ENCODE measurements at regions not wholly inside any gene's neighbourhood (a gene's known extent, or its start where the extent isn't known, plus 50 kb on each side); places are given as distances from the start of the nearest gene placed in this dataset.
A peak's percentile ranks its signal among the peaks of the same experiment; 100 is the strongest.
"Not testable (repeated sequence)": the region's sequence is repeated elsewhere in the genome, so short reads cannot be mapped to it uniquely, and the experiment has no call there.

DNA sequence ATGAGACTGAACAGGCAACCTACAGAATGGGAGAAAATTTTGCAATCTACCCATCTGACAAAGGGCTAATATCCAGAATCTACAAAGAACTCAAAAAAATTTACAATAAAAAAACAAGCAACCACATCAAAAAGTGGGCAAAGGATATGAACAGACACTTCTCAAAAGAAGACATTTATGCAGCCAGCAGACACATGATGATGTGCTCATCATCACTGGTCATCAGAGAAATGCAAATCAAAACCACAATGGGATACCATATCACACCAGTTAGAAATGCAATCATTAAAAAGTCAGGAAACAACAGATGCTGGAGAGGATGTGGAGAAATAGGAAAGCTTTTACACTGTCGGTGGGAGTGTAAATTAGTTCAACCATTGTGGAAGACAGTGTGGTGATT is 51.7 kb upstream of the PAXBP1 start:
- not testable (repeated sequence) for DNase-seq

DNA sequence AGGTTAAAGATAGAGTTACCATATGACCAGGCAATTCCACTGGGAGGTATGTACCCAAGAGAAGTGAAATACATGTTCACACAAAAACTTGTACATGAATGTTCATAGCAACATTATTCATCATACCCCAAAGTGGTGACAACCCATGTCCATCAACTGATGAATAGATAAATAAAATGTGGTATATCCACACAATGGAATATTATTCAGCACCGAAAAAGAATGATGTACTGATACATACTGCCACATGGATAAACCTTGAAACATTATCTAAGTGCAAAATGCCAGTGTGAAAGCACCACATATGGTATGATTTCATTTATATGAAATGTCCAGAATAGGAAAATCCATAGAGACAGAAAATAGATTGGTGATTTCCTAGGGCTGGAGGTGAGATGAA is 53.4 kb upstream of the PAXBP1 start:
- no peak for DNase-seq

DNA sequence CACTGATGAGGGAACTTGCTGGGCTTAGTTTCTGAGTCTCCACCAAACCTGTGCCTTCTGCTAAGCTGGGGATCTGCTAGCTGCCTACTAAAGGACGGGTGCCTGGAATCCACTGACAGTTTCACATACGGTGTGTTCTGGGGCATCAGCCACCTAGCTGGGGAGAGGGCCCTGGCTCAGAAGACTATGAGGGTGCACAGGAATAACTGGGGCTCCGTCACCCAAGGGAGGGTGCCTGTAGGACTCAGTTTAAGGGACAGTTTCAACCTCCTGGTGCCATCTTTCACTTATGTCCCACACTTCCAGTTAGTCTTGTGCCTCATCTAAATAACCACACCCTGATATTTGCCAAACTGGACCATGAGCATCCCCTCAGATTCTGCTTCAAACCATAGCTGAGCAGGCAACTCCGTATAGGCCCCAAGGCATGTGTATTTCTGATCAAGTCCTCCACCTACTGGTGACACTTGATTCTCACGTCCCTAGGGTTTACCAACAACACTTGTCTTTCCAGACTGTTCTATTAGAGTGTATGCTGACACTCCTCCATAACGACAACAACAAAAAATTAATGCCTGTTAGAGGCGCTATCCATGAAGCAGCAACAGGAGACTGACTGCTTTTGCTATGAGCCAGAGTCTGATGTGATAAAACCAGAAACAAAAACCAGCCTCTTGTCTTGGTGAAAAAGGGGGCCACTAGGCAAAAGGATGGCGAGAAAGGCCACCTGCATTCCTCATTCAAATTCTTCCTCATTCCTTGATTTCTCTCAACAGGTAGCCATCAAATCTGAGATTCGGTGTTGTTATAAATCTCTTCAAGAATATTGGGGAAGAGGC is 55.0 kb upstream of the PAXBP1 start:
- DNase-seq, result peak; percentile 43 to 45

DNA sequence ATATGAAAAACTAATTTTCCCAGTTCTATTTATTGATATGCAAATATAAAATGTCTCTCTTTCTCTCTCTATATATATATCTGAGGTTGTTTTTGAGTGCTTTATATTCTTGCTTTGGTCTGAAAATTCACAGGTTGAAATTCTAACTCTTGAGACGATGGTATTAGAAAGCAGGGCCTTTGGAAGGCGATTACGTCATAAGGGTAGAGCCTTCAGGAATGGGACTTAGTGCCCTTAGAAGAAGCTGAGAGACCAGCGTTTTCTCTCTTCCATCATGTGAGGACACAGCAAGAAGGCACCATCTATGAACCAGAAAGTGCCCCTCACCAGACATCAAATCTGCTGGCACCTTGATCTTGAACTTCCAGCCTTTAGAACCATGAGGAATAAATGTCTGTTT is 57.4 kb upstream of the PAXBP1 start:
- DNase-seq, result no peak

DNA sequence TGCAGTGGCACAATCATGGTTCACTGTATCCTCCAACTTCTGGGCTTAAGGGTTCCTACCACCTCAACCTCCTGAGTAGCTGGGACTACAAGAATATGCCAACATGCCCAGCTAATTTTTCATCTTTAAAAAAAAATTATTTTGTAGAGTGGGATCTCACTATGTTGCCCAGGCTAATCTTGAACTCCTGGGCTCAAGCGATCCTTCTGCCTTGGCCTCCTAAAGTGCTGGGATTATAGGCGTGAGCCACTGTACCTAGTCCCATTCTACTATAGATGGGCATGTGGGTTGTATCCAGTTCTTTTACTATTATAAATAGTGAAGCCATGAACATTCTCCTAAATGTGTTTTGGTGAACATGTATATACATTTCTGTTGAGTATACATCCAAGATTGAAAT is 57.9 kb upstream of the PAXBP1 start:
- DNase-seq, result no peak

DNA sequence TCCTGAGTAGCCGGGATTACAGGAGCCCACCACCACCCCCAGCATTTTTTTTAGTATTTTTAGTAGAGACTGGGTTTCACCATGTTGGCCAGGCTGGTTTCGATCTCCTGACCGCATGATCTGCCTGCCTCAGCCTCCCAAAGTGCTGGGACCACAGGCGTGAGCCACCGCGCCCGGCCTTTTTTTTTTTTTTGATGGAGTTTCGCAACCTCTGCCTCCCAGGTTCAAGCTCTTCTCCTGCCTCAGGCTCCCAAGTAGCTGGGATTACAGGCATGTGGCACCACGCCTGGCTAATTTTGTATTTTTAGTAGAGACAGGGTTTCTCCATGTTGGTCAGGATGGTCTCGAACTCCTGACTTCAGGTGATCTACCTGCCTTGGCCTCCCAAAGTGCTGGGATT is 60.2 kb upstream of the PAXBP1 start:
- DNase-seq, result not testable (repeated sequence)

DNA sequence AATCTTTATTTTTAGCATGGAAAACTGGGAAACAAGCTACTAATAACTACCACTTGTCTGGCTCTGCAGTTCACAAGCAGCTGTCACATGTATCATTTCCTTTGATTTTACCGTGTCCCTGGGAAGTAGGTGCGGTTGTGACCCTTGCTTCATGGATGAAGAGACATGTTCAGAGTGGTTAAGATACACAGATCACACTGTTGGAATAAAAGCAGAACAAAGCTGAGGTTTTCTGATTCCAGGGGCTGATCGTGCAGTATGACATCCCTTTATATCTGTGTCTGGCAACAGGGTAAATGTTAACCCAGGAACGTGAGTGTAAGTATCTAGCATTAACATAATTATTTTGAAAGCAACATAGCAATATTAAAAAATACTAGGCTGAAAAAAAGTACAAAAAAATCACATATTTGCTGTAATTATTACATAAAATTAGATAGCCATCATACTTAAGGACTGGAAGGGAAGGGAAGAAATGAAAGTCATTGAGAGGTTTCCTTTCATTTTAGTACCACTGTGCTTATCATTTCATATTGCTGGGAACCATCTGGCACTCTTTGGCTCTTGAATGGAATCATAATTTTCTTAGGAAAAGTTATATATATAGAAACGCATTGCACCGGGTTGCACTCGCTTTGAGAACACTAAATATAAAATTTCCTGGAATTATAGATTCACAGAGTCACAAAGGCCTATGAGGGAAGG is 62.8 kb upstream of the PAXBP1 start:
- no peak for DNase-seq

DNA sequence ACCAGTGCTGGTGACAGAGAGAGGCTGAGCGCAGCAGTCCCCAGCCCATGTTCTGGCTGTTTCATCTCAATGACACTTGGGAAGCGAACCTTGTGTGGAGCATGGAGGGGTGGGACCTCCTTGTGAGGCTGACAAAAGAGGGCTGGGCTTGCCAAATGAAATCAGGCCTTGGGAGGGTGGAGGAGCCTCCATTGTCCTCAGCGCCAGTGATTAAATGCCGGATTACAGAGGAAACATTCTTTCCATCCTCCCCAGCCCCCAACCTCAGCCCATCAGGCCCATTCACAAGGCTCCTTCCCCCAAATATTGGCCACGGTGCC is 63.3 kb upstream of the PAXBP1 start:
- no peak for DNase-seq

DNA sequence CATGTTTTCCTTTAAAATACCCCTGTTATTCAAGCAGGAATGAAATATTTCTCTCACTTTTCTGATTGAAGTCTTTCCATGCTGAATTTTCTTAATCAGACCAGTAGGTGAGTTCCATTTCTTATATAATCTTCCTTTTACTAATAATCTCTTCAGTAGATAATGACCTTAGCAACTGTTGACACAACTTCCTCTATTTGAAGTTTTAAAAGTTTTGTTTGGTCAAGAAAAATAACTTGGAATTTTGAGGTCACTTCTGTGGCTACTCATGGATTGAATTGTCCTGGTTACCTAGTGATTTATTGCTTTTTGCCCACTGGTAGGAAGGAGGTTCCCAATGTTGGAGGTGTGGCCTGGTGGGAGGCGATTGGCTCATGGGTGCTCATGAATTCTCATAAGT is 70.6 kb upstream of the PAXBP1 start:
- DNase-seq, result no peak

DNA sequence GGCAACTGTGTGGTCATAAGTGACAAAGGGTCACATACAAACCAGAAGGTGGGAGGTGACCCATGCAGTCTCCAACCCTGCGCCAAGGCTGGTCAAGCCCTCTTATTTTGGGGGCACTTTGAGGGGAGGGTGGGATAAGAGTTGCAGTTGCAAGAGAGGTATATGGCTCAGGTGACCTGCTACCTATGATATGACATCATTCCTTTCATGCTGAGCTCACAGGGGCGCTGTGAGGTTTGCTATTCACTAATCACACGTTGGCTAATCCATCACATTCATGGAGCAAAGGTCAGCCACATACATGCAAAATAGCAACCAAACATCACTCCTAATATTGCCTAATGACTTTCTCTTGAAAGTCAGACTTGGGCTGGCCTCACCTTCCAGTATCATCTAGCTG is 72.0 kb upstream of the PAXBP1 start:
- DNase-seq, result no peak

DNA sequence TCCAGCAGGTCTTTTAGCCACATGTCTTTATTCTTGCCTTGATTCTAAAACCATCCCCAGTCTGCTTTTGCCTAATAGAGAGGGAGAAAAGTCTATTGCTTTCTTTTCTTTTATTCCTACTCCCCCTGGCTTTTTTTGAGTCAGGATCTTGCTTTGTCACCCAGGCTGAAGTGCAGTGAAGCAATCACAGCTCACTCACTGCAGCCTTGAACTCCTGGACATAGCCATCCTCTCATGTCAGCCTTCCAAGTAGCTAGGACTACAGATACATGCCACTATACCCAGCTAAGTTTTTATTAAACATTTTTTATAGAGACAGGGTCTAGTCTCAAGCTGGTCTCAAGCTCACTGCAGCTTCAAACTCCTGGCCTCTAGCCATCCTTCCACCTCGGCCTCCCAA is 72.5 kb upstream of the PAXBP1 start:
- DNase-seq, result no peak

DNA sequence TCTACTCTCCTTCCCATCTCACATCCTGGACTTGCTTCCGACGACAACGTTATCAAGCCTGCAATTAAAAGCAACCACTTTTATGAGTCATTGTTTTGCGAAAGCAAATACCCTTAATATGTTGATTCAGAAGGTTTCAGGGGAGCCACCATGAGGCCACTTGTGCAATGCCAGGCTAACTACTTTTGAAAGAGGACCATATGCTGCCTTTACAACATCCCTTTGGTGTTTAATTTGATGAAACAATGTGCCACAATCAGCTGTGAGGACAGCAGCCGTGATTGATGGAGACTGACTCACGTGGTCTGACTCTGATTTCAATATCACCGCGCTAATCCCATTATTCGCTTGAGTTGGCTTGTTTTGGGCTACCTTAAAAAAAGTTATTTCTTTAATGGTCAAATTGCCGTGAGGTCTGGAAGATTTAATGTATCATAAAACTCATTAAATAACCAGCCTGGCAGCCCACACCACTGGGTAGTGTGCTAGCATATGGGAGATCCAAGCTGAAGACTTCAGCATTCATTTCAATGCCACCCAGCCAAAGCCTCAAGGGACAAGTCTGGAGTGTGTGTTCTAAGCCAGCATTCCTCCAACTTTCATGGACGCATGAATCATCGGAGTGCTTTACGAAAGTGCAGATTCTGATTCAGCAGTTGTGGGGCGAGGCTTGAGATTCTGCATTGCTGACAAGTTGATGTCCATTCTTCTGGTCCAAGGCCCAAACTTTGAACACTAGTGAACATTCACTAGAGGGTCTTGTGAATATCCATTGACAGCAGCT is 73.3 kb upstream of the PAXBP1 start:
- no peak for DNase-seq

DNA sequence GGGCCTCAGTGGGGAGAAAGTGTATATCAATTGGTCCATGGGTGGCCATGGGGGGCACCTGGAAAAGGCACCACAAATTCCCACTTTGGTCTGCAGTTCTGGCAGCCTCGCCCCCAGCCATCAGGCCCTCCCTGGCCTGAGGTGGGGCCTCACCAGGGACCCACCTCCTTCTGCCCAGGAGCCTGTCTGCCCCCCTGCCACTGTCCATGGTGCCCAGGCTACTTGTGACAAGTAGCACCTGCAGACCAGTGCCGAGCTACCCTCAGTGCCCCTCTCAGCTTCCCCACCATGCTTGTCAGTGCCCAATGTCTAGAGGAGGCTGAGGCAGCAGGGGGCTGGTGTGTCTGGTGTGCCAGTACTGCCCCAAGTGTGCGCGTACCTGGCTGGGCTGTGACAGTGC is 87.1 kb upstream of the PAXBP1 start:
- no peak for DNase-seq

DNA sequence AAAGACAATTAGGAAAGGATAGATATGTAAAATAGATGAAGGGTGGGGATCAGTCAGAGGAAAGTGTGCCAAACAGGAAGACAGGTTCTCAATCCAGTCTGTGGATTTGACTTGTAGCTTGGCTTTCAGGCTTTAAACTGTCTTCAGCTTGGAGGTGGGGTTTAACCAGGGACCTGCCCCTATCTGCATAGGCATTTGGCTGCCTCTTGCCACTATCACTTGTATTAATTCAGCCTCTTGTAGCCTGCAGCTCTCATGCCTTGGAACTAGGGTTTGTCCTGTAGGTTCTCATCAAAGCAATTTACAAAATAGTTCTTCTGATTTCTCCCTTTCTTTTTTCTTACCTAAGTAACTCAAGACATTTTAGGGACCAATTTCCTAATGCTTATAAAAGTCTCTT is 88.8 kb upstream of the PAXBP1 start:
- no peak for DNase-seq

DNA sequence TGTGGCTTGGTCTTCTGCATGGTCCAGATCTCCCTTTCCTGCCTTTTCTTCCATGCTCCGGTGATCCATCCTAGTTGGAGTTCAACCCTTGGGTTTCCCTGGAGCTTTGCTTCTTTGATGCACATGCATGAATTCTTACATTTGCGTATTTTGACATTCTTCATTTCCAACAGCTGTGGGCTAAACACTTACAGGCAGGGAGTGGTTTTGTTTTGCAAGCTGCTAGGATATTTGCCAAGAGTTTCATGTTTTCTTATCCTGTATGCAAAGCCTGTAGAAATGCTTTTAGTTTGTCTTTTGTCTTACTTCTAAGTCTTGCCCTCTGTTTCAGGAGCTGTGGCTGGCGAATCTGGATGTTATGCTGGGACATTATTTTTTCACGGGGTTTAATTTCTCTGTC is 90.3 kb upstream of the PAXBP1 start:
- DNase-seq, result no peak

DNA sequence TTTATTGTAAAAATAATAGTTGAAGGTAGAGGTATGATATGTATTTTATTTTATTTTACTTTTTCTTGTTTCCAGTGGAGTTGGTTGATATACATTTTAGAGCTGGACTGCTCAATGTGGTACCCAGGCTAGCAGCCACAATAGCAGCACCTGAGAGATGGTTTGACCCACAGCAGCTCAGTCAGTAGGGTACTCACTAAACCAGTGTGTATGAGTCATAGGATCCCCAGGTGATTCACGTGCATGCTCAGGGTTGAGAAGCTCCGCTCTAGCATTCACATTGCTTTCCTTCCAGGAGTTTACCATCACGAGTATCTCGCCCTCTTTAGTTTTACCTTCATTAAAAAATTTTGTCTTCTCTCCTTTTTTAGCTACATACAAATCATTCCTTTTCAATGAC is 96.0 kb upstream of the PAXBP1 start:
- DNase-seq, result no peak

DNA sequence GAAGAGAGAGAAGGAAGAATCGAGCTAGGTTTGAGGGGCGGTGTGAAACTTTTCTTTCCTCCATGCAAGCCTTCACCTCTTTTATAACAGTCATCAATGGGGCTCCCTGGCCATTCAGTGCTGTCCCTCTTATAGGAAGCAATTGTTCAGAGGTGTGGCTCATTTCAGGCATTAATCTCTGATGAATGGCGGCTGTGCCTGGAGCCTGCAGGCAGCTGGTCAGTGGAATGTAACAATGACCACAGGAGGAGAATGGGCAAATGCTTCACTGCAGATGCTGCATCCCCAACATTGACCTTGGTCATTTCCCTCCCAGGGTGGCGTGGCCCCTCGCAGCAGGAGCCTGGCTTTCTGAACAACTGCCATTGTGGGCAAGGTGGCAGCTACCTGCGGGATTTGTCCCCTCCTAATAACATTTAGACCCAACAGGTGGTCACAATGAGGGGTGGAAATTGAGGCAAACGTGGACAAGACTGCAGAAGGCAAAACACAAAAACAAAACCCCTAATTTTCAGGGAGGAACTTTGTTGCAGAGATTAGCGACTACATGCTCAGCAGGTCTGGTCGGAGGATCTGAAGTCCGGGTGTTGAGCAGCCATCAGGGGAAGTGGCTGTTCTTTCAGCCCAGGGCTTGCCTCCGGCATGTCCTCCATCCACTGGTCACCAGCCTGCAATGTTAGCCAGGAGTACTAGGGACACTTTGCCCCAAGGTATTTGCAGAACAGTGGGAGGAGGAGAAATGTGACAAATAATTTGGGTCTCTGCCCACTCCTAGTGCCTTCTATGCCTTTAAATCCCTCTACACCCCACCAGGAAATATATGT is 97.3 kb upstream of the PAXBP1 start:
- no peak for DNase-seq

DNA sequence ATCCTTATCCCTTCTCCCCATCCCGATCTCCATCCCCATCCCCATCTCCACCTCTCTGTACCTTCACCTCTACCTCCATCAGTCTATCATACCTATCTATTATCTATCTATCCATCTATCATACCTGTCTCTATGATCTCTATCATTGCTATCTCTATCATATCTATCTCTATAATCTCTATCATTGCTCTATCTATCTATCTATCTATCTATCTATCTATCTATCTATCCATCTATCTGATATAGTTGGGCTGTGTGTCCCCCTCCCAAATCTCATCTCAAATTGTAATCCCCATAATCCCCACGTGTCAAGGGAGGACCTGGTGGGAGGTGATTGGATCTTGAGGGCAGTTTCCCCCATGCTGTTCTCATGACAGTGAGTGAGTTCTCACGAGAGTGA is 97.9 kb upstream of the PAXBP1 start:
- DNase-seq, result no peak

DNA sequence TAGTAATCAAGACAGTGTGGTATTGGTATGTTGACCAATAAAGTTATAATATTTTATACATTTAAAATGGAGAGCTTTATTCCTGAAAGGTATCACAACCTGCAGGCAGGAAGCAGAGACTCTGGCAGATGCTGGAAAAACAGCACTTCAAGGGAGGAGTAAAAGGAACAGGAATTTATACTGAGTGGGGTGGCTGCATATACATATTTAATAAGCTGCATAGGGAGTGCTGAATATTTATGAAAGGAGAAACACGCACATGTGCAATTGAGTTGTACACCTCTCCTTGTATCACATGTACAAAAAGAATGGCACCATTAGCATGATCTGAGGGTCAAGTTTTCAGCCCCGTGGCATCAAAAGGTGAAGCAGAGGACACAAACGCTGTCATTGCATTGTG is 104.9 kb upstream of the PAXBP1 start:
- DNase-seq, result no peak

DNA sequence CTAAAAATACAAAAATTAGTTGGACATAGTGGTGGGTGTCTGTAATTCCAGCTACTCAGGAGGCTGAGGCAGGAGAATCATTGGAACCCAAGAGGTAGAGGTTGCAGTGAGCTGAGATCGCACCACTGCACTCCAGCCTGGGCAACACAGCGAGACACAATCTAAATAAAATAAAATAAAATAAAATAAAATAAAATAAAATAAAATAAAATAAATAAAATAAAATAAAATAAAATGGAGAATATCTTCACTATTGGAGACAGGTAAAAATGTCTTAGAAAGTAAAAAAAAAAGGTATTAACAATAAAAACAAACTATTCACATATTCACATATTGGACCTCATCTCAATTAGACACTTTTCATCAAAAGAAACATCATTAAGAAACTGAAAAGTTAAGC is 106.3 kb upstream of the PAXBP1 start:
- DNase-seq, result not testable (repeated sequence)

DNA sequence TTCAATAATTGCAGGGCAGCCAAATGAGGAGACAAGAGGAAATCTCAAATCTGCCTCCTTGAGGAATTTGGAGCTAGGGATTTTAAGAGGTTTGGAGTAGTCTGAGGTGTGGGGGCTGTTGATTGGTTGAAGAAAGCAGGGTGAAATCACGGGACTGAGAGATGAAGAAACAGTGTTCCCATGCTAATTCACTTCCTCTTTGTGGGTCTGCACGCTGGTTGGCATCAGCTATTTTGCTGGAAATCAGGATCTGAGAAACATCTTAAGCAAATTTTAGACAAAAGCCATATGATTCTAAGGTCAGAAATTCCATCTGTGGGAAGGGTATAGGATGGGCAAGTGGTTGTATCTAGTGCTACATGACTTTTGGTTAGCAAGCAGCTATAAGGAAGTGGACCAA is 107.1 kb upstream of the PAXBP1 start:
- DNase-seq, result no peak

DNA sequence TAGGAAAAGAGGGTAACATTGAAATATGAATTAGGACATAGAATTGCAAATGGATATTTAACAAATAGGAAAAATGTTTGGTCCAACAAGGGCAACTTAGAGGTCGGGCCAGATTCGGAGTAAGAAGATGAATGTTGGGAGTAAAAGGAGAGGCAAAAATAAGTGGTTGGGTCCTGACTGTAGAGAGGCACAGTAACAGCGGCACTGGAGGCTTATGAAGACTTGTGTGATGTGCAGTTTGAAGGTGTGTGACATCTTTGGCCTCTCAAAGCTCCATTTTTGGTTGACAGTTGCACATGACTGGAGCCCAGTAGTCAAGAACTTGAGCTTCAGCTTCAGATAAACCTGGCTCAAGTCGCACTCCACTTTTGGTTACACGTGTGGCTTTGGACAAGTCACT is 109.9 kb upstream of the PAXBP1 start:
- no peak for DNase-seq

DNA sequence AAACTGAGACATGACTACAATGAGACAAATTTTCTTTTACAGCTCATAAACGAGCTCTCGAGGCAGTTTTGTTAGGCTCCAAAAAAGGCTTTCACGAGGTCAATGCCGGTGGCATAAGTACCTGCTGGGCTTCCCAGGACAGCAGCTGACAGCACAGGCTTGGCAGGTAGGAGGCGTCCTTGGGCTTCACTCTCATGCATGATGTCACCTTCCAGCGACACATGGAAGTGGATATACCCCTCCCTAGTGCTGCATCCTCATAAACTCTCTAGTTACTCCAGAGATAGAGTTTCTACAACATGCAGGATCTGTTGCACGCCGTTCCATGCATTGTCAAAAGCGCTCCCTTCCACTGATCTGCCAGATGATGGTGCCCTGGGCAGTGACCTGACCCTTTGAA is 112.5 kb upstream of the PAXBP1 start:
- no peak for DNase-seq
